Left ventricle myocardium superior (tissue), 1 donor: ENCODE measurements at regions not wholly inside any gene's neighbourhood (a gene's known extent, or its start where the extent isn't known, plus 50 kb on each side); places are given as distances from the start of the nearest gene placed in this dataset.
"Not testable (repeated sequence)": the region's sequence is repeated elsewhere in the genome, so short reads cannot be mapped to it uniquely, and the experiment has no call there.

ENCODE experiments used
- ATAC-seq: fragments of 200-7000 bp; cut with Tn5 transposase; one replicate; pipeline ENCODE4 v1.9.1; 2020; ENCODE audit warnings: mild to moderate bottlenecking, moderate library complexity
- DNase-seq: peaks from one replicate; pipeline ENCODE4 v3.0.0-alpha.2; 2020
- intact Hi-C: fragments of 100-400 bp; cut with micrococcal nuclease; formaldehyde crosslinking; loops from one replicate; pipeline ENCODE4 v1.11.0; 2022
- donor health status: DM: no; HTN: yes; CAD: no; lungs with severe emphysema.

- DNase-seq, ATAC-seq, intact Hi-C loops: not testable (repeated sequence)
Observed at GRCh38 chr4:19016550-19016949, 995.0 kb upstream of the LCORL start.

- peak; percentile 41 for ATAC-seq
- DNase-seq: no peak
- intact Hi-C loops: no loop called here
Observed at GRCh38 chr4:19014594-19014993, 993.0 kb upstream of the LCORL start.

GRCh38 chr4:19010761-19011160, 989.2 kb upstream of the LCORL start:
- peak; percentile 49 for ATAC-seq
- intact Hi-C loops: no loop called here
- DNase-seq: no peak

- no peak for ATAC-seq
- intact Hi-C loops: no loop called here
Observed at GRCh38 chr4:19009881-19010280, 988.3 kb upstream of the LCORL start.

GRCh38 chr4:19005211-19005610, 983.7 kb upstream of the LCORL start:
- no peak for ATAC-seq
- intact Hi-C loops: no loop called here
- no peak for DNase-seq

More at GRCh38 chr4:19009881-19010280, 988.3 kb upstream of the LCORL start:
- DNase-seq: no peak

- ATAC-seq: no peak
- intact Hi-C loops: no loop called here
- DNase-seq: no peak
Observed at GRCh38 chr4:19002170-19002569, 980.6 kb upstream of the LCORL start.

- no peak for DNase-seq
- ATAC-seq: no peak
- intact Hi-C loops: no loop called here
Observed at GRCh38 chr4:18999595-18999994, 978.0 kb upstream of the LCORL start.

- DNase-seq: no peak
- ATAC-seq: no peak
- intact Hi-C loops: no loop called here
Observed at GRCh38 chr4:18981234-18981615, 959.7 kb upstream of the LCORL start.

- ATAC-seq (no peak), DNase-seq (no peak)
- intact Hi-C loops: no loop called here
Observed at GRCh38 chr4:18980516-18981233, 959.1 kb upstream of the LCORL start.

- DNase-seq: no peak
- intact Hi-C loops: no loop called here
- no peak for ATAC-seq
Observed at GRCh38 chr4:18976884-18977283, 955.3 kb upstream of the LCORL start.

GRCh38 chr4:18975916-18976808, 954.6 kb upstream of the LCORL start:
- DNase-seq: no peak
- intact Hi-C loops: no loop called here
- ATAC-seq: no peak

GRCh38 chr4:18973296-18973695, 951.7 kb upstream of the LCORL start:
- intact Hi-C loops: no loop called here
- no peak for DNase-seq
- ATAC-seq: no peak

GRCh38 chr4:18961879-18962278, 940.3 kb upstream of the LCORL start:
- intact Hi-C loops: no loop called here
- DNase-seq (no peak), ATAC-seq (no peak)

- intact Hi-C loops: no loop called here
- DNase-seq (no peak), ATAC-seq (no peak)
Observed at GRCh38 chr4:18961266-18961665, 939.7 kb upstream of the LCORL start.

GRCh38 chr4:18957716-18958115, 936.2 kb upstream of the LCORL start:
- intact Hi-C loops: no loop called here
- DNase-seq (no peak), ATAC-seq (no peak)

- no peak for DNase-seq
- intact Hi-C loops: no loop called here
- no peak for ATAC-seq
Observed at GRCh38 chr4:18954538-18954937, 933.0 kb upstream of the LCORL start.

- ATAC-seq (no peak), DNase-seq (no peak)
- intact Hi-C loops: no loop called here
Observed at GRCh38 chr4:18953613-18954012, 932.1 kb upstream of the LCORL start.

- no peak for DNase-seq
- ATAC-seq: no peak
- intact Hi-C loops: no loop called here
Observed at GRCh38 chr4:18945464-18945863, 923.9 kb upstream of the LCORL start.

GRCh38 chr4:18942874-18943273, 921.3 kb upstream of the LCORL start:
- intact Hi-C loops: no loop called here
- DNase-seq (no peak), ATAC-seq (no peak)

- DNase-seq: no peak
- intact Hi-C loops: no loop called here
Observed at GRCh38 chr4:18938343-18939099, 917.0 kb upstream of the LCORL start.

More at GRCh38 chr4:18938343-18939099, 917.0 kb upstream of the LCORL start:
- ATAC-seq: no peak
